ENCODE measurements at regions not wholly inside any gene's neighbourhood (a gene's known extent, or its start where the extent isn't known, plus 50 kb on each side); places are given as distances from the start of the nearest gene placed in this dataset.

DNA sequence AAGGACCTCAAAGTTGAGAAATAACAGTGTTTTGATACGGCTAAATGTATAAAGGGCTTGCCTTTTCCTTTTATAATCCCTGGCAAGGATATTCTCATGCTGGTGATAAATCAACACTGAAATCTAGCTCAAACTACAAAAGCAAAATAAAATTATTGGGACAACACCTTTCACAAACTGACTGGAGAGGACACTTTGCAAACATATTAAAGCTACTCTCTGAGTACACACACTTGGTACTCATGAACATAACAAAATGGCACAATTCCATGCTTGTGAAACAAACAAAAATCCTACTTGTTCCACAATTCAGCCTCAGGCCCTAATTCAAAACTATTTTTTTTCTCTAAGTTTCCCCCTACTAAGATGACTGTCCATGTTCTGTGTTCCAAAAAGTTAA lies 305.8 kb downstream of the ETAA1 start:
- POLR2A ChIA-PET = no interaction called here
- DNase-seq (ENCODE audit: low read depth, low spot score) = no peak
- CTCF ChIA-PET = no interaction called here
- Histone ChIP-seq H3K4me2 (ENCODE audit: control insufficient read depth, insufficient read depth) (no peak overlapping the region), H3K79me2 (ENCODE audit: control insufficient read depth, insufficient read depth, low read length) (no peaks in the 10 kb centered on the region), H4K20me1 (ENCODE audit: control insufficient read depth, insufficient read depth) (no peaks in the 10 kb centered on the region), H3K27ac (ENCODE audit: control insufficient read depth, insufficient read depth) (no peak overlapping the region), H3K9ac (ENCODE audit: control insufficient read depth, insufficient read depth, low read length) (no peak overlapping the region), H3K4me3 (no peak overlapping the region), H3K36me3 (ENCODE audit: control insufficient read depth in 2 of 2, insufficient read depth in 2 of 2, low read length in 1 of 2) (no peaks in the 10 kb centered on the region), H2AFZ (ENCODE audit: control insufficient read depth, low read depth, low read length) (no peak overlapping the region), H3K27me3 (replicated peaks in 1 of 2; ENCODE audit: control insufficient read depth in 2 of 2, insufficient read depth in 2 of 2, low read length in 1 of 2) (no peaks in the 10 kb centered on the region), H3K4me1 (ENCODE audit: control insufficient read depth, insufficient read depth, low read length) (no peaks in the 10 kb centered on the region), H3K9me3 (replicated peaks; ENCODE audit: control insufficient read depth, insufficient read depth, low read length) (no peaks in the 10 kb centered on the region)
- 0% methylated on average over 1 of the region's 1 CpG for WGBS (ENCODE audit: insufficient coverage, insufficient replicate concordance, low lambda C conversion rate, missing lambda C conversion rate)
- no peak for ATAC-seq
- in situ Hi-C loops (cut with MboI) (no loop called here), intact Hi-C loops (cut with micrococcal nuclease; ENCODE audit: unreplicated experiment) (no loop called here)
- BruUV-seq (replicated peaks) = no TSS peak
- RAD21 ChIA-PET (ENCODE audit: unreplicated experiment) = no interaction called here
- TF ChIP-seq ZNF622 (IDR thresholded peaks at IDR 0.05) = no peak
- TF ChIP-seq, protein P1, sequence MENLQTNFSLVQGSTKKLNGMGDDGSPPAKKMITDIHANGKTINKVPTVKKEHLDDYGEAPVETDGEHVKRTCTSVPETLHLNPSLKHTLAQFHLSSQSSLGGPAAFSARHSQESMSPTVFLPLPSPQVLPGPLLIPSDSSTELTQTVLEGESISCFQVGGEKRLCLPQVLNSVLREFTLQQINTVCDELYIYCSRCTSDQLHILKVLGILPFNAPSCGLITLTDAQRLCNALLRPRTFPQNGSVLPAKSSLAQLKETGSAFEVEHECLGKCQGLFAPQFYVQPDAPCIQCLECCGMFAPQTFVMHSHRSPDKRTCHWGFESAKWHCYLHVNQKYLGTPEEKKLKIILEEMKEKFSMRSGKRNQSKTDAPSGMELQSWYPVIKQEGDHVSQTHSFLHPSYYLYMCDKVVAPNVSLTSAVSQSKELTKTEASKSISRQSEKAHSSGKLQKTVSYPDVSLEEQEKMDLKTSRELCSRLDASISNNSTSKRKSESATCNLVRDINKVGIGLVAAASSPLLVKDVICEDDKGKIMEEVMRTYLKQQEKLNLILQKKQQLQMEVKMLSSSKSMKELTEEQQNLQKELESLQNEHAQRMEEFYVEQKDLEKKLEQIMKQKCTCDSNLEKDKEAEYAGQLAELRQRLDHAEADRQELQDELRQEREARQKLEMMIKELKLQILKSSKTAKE (IDR thresholded peaks at IDR 0.05; ENCODE audit: low read depth, poor library complexity, severe bottlenecking) = no peak
- TF ChIP-seq NFXL1 (IDR thresholded peaks at IDR 0.05; ENCODE audit: borderline replicate concordance) = no peak
- no peak for TF ChIP-seq WRNIP1 (IDR thresholded peaks at IDR 0.05; ENCODE audit: borderline replicate concordance, low read depth, low read length)
- TF ChIP-seq RCOR1 (conservative IDR thresholded peaks at IDR 0.05; ENCODE audit: low read depth, low read length) = no peak
- TF ChIP-seq SRF (IDR thresholded peaks at IDR 0.05; ENCODE audit: low read depth in 2 of 2, low read length in 2 of 2) = no peak
- no peak for TF ChIP-seq CHD1 (IDR thresholded peaks at IDR 0.05; ENCODE audit: low read depth, low read length)
- no peak for TF ChIP-seq FOXM1 (IDR thresholded peaks at IDR 0.05; ENCODE audit: low read depth, low read length)
- no peak for TF ChIP-seq LARP7 (IDR thresholded peaks at IDR 0.05)
- no peak for TF ChIP-seq KLF5 (IDR thresholded peaks at IDR 0.05; ENCODE audit: partially characterized antibody)
- no peak for TF ChIP-seq ATF7 (IDR thresholded peaks at IDR 0.05; ENCODE audit: low read depth)
- no peak for TF ChIP-seq RBBP5 (conservative IDR thresholded peaks at IDR 0.05)
- TF ChIP-seq CBX3 (IDR thresholded peaks at IDR 0.05; ENCODE audit: borderline replicate concordance, low read depth) = no peak
- no peak for TF ChIP-seq SMC3 (IDR thresholded peaks at IDR 0.05; ENCODE audit: borderline replicate concordance, low read length)
- TF ChIP-seq ASH2L (IDR thresholded peaks at IDR 0.05; ENCODE audit: borderline replicate concordance, low read depth) = no peak
- no peak for FAIRE-seq
- SMC1A ChIA-PET (ENCODE audit: uncharacterized antibody, unreplicated experiment) = interaction anchor here (0.5 kb wide), 1 partner anchor 1197 kb away, joined by 3 read pairs; no protein-coding TSS in a partner anchor

All from GM12878 (cell line).